Right ventricle myocardium inferior (tissue), 1 donor: ENCODE measurements at regions not wholly inside any gene's neighbourhood (a gene's known extent, or its start where the extent isn't known, plus 50 kb on each side); places are given as distances from the start of the nearest gene placed in this dataset.

Source experiments
- ATAC-seq: fragments of 200-7000 bp; cut with Tn5 transposase; one replicate; pipeline ENCODE4 v1.9.1; 2020; ENCODE audit warnings: mild to moderate bottlenecking, moderate library complexity
- DNase-seq: peaks from one replicate; pipeline ENCODE4 v3.0.0; 2021; ENCODE audit errors: missing footprints
- intact Hi-C: fragments of 100-400 bp; cut with DNase I; formaldehyde crosslinking; loops from one replicate; pipeline ENCODE4 v1.11.0; 2022
- donor health status: DM: no; HTN: yes; CAD: no; lungs with severe emphysema.

GRCh38 chr13:34405410-34406181 lies 536.5 kb upstream of the NBEA start:
- no peak for ATAC-seq
- intact Hi-C loops, result no loop called here
- DNase-seq, result no peak

- DNase-seq (no peak), ATAC-seq (no peak)
- intact Hi-C loops, result no loop called here
These were observed 533.4 kb upstream of the NBEA start for GRCh38 chr13:34408640-34409039.

GRCh38 chr13:34409496-34410182 lies 532.4 kb upstream of the NBEA start:
- intact Hi-C loops, result no loop called here
- ATAC-seq, result no peak
- DNase-seq, result no peak

GRCh38 chr13:34410678-34411077 lies 531.4 kb upstream of the NBEA start:
- intact Hi-C loops, result no loop called here
- DNase-seq, result no peak
- peak; percentile 52 for ATAC-seq

- intact Hi-C loops, result no loop called here
- ATAC-seq, result no peak
- DNase-seq, result no peak
These were observed 530.9 kb upstream of the NBEA start for GRCh38 chr13:34411177-34411576.

GRCh38 chr13:34411894-34412293 lies 530.2 kb upstream of the NBEA start:
- intact Hi-C loops, result no loop called here
- no peak for DNase-seq
- ATAC-seq, result no peak

GRCh38 chr13:34412295-34412694 lies 529.8 kb upstream of the NBEA start:
- ATAC-seq (no peak), DNase-seq (no peak)
- intact Hi-C loops, result no loop called here

- intact Hi-C loops, result no loop called here
- no peak for DNase-seq
- ATAC-seq, result no peak
These were observed 529.2 kb upstream of the NBEA start for GRCh38 chr13:34412817-34413375.

- no peak for DNase-seq
- ATAC-seq, result no peak
- intact Hi-C loops, result no loop called here
These were observed 528.4 kb upstream of the NBEA start for GRCh38 chr13:34413538-34414210.

GRCh38 chr13:34414616-34415015 lies 527.5 kb upstream of the NBEA start:
- DNase-seq, result no peak
- intact Hi-C loops, result no loop called here

GRCh38 chr13:34416971-34417380 lies 525.1 kb upstream of the NBEA start:
- peak; percentile 83 for ATAC-seq
- DNase-seq, result peak; percentile 70
- intact Hi-C loops, result no loop called here

More at GRCh38 chr13:34414616-34415015, 527.5 kb upstream of the NBEA start:
- no peak for ATAC-seq

GRCh38 chr13:34417896-34418295 lies 524.2 kb upstream of the NBEA start:
- DNase-seq (no peak), ATAC-seq (no peak)
- intact Hi-C loops, result no loop called here

- intact Hi-C loops, result no loop called here
- ATAC-seq (no peak), DNase-seq (no peak)
These were observed 523.0 kb upstream of the NBEA start for GRCh38 chr13:34419025-34419424.

GRCh38 chr13:34419755-34420154 lies 522.3 kb upstream of the NBEA start:
- no peak for ATAC-seq
- intact Hi-C loops, result no loop called here

GRCh38 chr13:34420702-34421346 lies 521.2 kb upstream of the NBEA start:
- no peak for DNase-seq
- intact Hi-C loops, result no loop called here
- ATAC-seq, result no peak

More at GRCh38 chr13:34419755-34420154, 522.3 kb upstream of the NBEA start:
- DNase-seq, result no peak

GRCh38 chr13:34421347-34421719 lies 520.7 kb upstream of the NBEA start:
- intact Hi-C loops, result no loop called here
- DNase-seq, result no peak
- ATAC-seq, result no peak

GRCh38 chr13:34421858-34422475 lies 520.1 kb upstream of the NBEA start:
- DNase-seq (no peak), ATAC-seq (peak; percentile 23)
- intact Hi-C loops, result no loop called here

- no peak for DNase-seq
- ATAC-seq, result no peak
- intact Hi-C loops, result no loop called here
These were observed 519.1 kb upstream of the NBEA start for GRCh38 chr13:34422956-34423355.
